Upper lobe of right lung (tissue), 1 donor: ENCODE measurements at regions not wholly inside any gene's neighbourhood (a gene's known extent, or its start where the extent isn't known, plus 50 kb on each side); places are given as distances from the start of the nearest gene placed in this dataset.

Experiments used
- ATAC-seq: fragments of 200-7000 bp; cut with Tn5 transposase; one replicate; pipeline ENCODE4 v1.9.1; 2020; ENCODE audit warnings: mild to moderate bottlenecking, moderate library complexity
- DNase-seq: peaks from one replicate; pipeline ENCODE4 v3.0.0-alpha.2; 2020
- H3K27ac ChIP-seq: fragments of 200-600 bp; one replicate; pipeline ENCODE4 v1.8.0; 2022
- H3K27me3 ChIP-seq: fragments of 200-600 bp; one replicate; pipeline ENCODE4 v1.8.0; 2022; ENCODE audit warnings: mild to moderate bottlenecking
- H3K36me3 ChIP-seq: fragments of 200-600 bp; one replicate; pipeline ENCODE4 v1.8.0; 2022
- H3K4me1 ChIP-seq: fragments of 200-600 bp; one replicate; pipeline ENCODE4 v1.8.0; 2022
- H3K4me3 ChIP-seq: fragments of 200-600 bp; one replicate; pipeline ENCODE4 v1.8.0; 2022; ENCODE audit warnings: mild to moderate bottlenecking
- H3K9me3 ChIP-seq: fragments of 200-600 bp; one replicate; pipeline ENCODE4 v1.8.0; 2022
- intact Hi-C: fragments of 100-400 bp; cut with DNase I; formaldehyde crosslinking; loops from one replicate; pipeline ENCODE4 v1.11.0; 2022
- TF ChIP-seq, protein P1 (sequence below): fragments of 200-600 bp; IDR thresholded peaks from one replicate; pipeline ENCODE4 v1.8.0; 2022; ENCODE audit warnings: antibody characterized with exemption
- donor health status: DM: no; HTN: yes; CAD: no; lungs with severe emphysema.

DNA sequence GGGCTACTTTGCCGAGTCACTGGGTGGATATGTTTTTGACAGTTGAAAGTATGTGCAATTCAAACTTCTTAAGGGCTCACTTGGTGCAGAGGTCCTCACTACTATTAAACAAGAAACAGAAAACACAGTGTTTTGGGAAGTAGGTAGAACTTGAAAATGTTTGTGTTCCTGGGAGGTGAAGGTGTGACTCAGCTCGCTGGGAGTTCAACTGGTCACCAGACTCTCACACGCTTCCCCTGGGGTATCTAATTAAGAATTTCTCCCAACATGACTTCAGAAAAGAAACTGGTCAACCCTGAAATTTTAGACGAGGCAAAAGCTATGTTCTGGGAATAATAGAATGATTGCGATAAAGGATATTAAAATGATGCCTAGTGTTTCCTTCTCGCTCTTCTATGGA lies 1039.8 kb upstream of the SEMA6D start:
- Histone ChIP-seq H3K4me1 (no peaks in the 10 kb centered on the region), H3K27me3 (no peaks in the 10 kb centered on the region), H3K27ac (no peak overlapping the region), H3K4me3 (no peak overlapping the region), H3K36me3 (no peaks in the 10 kb centered on the region), H3K9me3 (no peaks in the 10 kb centered on the region)
- DNase-seq = no peak
- ATAC-seq = no peak
- intact Hi-C loops = no loop called here
- TF ChIP-seq, protein P1, sequence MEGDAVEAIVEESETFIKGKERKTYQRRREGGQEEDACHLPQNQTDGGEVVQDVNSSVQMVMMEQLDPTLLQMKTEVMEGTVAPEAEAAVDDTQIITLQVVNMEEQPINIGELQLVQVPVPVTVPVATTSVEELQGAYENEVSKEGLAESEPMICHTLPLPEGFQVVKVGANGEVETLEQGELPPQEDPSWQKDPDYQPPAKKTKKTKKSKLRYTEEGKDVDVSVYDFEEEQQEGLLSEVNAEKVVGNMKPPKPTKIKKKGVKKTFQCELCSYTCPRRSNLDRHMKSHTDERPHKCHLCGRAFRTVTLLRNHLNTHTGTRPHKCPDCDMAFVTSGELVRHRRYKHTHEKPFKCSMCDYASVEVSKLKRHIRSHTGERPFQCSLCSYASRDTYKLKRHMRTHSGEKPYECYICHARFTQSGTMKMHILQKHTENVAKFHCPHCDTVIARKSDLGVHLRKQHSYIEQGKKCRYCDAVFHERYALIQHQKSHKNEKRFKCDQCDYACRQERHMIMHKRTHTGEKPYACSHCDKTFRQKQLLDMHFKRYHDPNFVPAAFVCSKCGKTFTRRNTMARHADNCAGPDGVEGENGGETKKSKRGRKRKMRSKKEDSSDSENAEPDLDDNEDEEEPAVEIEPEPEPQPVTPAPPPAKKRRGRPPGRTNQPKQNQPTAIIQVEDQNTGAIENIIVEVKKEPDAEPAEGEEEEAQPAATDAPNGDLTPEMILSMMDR = no peak

DNA sequence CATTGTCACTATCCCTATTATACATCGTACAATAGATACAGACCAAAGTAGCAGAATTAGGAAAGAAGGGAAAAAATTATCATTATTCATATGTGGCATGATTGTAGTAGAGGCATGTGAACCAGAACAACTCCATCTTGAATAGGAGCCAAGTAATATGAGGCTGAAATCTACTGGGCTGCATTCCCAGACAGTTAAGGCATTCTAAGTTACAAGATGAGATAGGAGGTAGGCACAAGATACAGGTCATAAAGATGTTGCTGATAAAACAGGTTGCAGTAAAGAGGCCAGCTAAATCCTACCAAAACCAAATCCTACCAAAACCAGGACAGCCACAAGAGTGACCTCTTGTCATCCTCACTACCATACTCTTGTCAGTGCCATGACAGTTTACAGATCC lies 1035.4 kb upstream of the SEMA6D start:
- no peak overlapping the region for H3K4me3 ChIP-seq
- ATAC-seq (no peak), DNase-seq (no peak)
- TF ChIP-seq, protein P1 = no peak
- no peaks in the 10 kb centered on the region for H3K4me1 ChIP-seq
- no peak overlapping the region for H3K27ac ChIP-seq
- intact Hi-C loops = no loop called here
- H3K36me3 ChIP-seq = no peaks in the 10 kb centered on the region
- no peaks in the 10 kb centered on the region for H3K9me3 ChIP-seq
- H3K27me3 ChIP-seq = no peaks in the 10 kb centered on the region

DNA sequence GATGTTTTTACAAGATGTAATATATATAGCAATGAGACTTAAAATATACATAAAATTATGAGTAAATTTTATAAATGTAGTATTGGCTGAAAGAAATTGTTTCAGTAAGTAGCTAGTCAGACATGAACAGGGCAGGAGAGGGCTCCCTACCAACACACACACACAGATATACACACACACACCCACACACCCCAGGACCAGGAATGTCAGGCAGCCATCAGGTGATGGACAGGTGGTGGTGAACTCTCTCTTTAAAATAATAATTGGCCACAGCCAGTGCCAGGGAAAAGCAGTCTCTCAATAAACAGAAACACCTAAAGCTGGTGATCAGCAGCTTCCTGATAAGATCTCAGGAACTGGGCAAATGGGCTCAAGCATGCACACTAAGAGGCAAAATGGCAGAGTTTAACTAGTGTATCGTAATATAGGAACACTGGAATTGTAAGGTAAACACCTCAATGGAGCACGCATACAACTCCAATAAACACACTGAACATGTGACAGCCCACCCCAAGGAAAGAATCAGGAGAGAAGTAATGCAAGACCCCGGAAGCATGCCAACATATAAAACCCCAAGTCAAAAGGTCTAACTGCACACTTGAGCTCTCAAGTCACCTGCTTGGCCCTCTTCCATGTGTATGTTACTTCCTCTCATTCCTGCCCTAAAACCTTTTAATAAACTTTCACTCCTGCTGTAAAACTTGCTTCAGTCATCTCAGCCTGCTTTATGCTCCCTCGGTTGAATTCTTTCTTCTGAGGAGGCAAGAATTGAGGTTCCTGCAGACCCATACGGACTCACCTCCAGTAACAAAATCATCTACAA lies 1034.1 kb upstream of the SEMA6D start:
- H3K27me3 ChIP-seq = no peaks in the 10 kb centered on the region
- no peaks in the 10 kb centered on the region for H3K9me3 ChIP-seq
- H3K4me1 ChIP-seq = no peaks in the 10 kb centered on the region
- ATAC-seq = no peak
- intact Hi-C loops = no loop called here
- H3K27ac ChIP-seq = no peak overlapping the region
- TF ChIP-seq, protein P1 = no peak
- no peaks in the 10 kb centered on the region for H3K36me3 ChIP-seq
- H3K4me3 ChIP-seq = no peak overlapping the region
- DNase-seq = no peak

DNA sequence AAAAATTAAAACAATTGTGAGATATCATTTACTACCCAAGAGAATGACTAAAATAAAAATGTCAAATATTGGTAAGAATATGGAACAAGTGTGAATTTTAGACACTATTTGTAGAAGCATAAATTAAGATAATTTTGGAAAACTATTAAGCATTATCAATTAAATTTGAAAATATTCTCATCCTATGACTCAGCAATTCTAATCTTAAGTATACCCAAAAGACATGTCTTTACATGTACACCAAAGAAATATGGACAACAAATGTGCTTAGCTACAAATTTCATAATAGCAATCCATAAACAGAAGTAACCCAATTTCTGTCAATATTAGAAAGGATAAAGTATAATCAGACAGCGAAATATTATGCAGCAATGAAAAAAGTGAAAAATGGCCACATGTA lies 1032.2 kb upstream of the SEMA6D start:
- no peaks in the 10 kb centered on the region for H3K27me3 ChIP-seq
- DNase-seq (no peak), ATAC-seq (no peak)
- H3K4me3 ChIP-seq = no peak overlapping the region
- intact Hi-C loops = no loop called here
- no peak overlapping the region for H3K27ac ChIP-seq
- TF ChIP-seq, protein P1 = no peak
- no peaks in the 10 kb centered on the region for H3K4me1 ChIP-seq
- H3K9me3 ChIP-seq = no peaks in the 10 kb centered on the region
- no peaks in the 10 kb centered on the region for H3K36me3 ChIP-seq

DNA sequence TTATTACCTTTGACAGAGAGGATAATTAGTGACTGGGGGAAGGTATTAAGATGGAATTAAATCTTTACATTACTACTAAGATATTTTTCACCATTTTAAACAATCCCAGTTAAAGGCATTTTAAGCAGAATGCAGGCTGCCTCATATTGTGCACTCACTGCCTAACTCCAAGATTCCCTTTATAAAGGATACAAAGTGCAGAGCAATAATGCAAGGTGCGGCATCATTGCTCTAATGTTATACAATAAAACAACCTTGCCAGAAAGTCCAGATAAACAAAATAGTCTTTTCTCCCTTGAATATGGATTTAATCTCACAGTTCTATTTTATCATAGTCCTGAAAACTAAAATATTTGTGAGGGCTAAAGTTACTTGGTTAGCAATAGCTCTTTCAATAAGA lies 1031.6 kb upstream of the SEMA6D start:
- no peaks in the 10 kb centered on the region for H3K27me3 ChIP-seq
- no peak for DNase-seq
- no peak for ATAC-seq
- H3K9me3 ChIP-seq = no peaks in the 10 kb centered on the region
- no peak overlapping the region for H3K4me3 ChIP-seq
- TF ChIP-seq, protein P1 = no peak
- no peak overlapping the region for H3K27ac ChIP-seq
- H3K36me3 ChIP-seq = no peaks in the 10 kb centered on the region
- intact Hi-C loops = no loop called here
- no peaks in the 10 kb centered on the region for H3K4me1 ChIP-seq
